ENCODE measurements at regions not wholly inside any gene's neighbourhood (a gene's known extent, or its start where the extent isn't known, plus 50 kb on each side); places are given as distances from the start of the nearest gene placed in this dataset.

DNA sequence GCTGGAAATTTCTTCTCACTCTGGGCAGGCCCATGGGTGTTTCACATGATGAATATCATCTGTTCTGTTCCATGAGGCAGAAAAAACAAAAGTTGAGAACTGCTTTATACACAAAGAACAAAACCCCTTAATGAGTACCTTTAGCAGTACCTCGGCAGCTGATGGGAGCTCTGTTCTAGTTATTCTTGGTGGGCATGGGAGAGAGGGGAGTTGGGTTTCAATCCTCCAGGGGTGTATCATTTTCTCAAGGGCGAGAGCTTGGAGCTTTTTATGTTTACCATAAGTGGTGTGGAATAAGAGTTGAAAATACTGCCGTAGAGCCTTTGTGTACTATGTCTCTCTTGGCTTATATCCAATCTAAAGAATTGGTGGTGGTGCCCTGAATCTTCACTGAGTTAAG lies 103.3 kb upstream of the ZNF608 start:
- intact Hi-C loops (cut with DNase I) = no loop called here

DNA sequence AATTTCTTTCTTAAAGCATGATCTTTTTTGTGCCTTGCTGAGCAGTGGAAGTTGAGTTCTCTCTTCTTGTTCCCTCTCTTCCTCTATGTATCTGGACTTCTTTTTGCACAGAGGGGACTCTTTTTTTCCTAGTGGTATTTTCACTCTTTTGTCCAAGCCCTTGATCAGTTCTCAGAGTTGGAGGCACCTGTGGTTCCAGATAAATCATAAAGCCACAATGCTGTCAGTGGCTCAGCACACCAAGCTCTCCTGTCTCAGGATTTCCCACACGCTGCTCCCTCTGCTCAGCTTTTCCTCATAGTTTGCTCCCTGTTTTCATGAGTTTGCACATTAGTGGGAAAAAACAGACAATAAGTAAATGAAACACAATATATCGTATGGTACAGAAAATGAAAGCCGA lies 110.3 kb upstream of the ZNF608 start:
- TF ChIP-seq POLR2A (IDR thresholded peaks at IDR 0.05) = no peak
- no peak for TF ChIP-seq POLR2AphosphoS5 (IDR thresholded peaks at IDR 0.05)
- TF ChIP-seq, protein P1, sequence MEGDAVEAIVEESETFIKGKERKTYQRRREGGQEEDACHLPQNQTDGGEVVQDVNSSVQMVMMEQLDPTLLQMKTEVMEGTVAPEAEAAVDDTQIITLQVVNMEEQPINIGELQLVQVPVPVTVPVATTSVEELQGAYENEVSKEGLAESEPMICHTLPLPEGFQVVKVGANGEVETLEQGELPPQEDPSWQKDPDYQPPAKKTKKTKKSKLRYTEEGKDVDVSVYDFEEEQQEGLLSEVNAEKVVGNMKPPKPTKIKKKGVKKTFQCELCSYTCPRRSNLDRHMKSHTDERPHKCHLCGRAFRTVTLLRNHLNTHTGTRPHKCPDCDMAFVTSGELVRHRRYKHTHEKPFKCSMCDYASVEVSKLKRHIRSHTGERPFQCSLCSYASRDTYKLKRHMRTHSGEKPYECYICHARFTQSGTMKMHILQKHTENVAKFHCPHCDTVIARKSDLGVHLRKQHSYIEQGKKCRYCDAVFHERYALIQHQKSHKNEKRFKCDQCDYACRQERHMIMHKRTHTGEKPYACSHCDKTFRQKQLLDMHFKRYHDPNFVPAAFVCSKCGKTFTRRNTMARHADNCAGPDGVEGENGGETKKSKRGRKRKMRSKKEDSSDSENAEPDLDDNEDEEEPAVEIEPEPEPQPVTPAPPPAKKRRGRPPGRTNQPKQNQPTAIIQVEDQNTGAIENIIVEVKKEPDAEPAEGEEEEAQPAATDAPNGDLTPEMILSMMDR (IDR thresholded peaks at IDR 0.05) = no peak
- TF ChIP-seq EP300 (IDR thresholded peaks at IDR 0.05) = no peak
- no peaks in the 10 kb centered on the region for H3K27me3 ChIP-seq
- H3K4me3 ChIP-seq = no peak overlapping the region
- DNase-seq = no peak
- no peaks in the 10 kb centered on the region for H3K9me3 ChIP-seq
- intact Hi-C loops (cut with DNase I) = no loop called here
- WGBS, 2 donors = 94 to 96% methylated on average over 3 of the region's 3 CpGs
- no peaks in the 10 kb centered on the region for H3K4me1 ChIP-seq
- no peak overlapping the region for H3K27ac ChIP-seq
- no peaks in the 10 kb centered on the region for H3K36me3 ChIP-seq

More for the DNA sequence above, 103.3 kb upstream of the ZNF608 start:
- no peaks in the 10 kb centered on the region for H3K4me1 ChIP-seq
- WGBS, 2 donors = 74 to 87% methylated on average over 3 of the region's 3 CpGs
- no peak overlapping the region for H3K4me3 ChIP-seq
- H3K9me3 ChIP-seq = no peaks in the 10 kb centered on the region
- no peaks in the 10 kb centered on the region for H3K36me3 ChIP-seq
- no peak for DNase-seq
- H3K27me3 ChIP-seq = no peaks in the 10 kb centered on the region
- TF ChIP-seq POLR2A (IDR thresholded peaks at IDR 0.05) (no peak), EP300 (IDR thresholded peaks at IDR 0.05) (no peak)
- TF ChIP-seq, protein P1 (IDR thresholded peaks at IDR 0.05) = no peak
- H3K27ac ChIP-seq = no peak overlapping the region

- no peak for TF ChIP-seq POLR2AphosphoS5 (IDR thresholded peaks at IDR 0.05)
- TF ChIP-seq POLR2A (IDR thresholded peaks at IDR 0.05) = no peak
- TF ChIP-seq EP300 (IDR thresholded peaks at IDR 0.05) = no peak
- TF ChIP-seq, protein P1 (IDR thresholded peaks at IDR 0.05) = no peak
Measured at GRCh38 chr5:124858612-124859011, 112.2 kb upstream of the ZNF608 start.

GRCh38 chr5:124859027-124859426 lies 112.6 kb upstream of the ZNF608 start:
- H3K9me3 ChIP-seq = no peaks in the 10 kb centered on the region
- no peaks in the 10 kb centered on the region for H3K4me1 ChIP-seq
- no peak for DNase-seq
- no peaks in the 10 kb centered on the region for H3K27me3 ChIP-seq
- WGBS, 2 donors = 69 to 89% methylated on average over 4 of the region's 4 CpGs
- no peaks in the 10 kb centered on the region for H3K36me3 ChIP-seq
- no peak overlapping the region for H3K27ac ChIP-seq
- intact Hi-C loops (cut with DNase I) = no loop called here
- H3K4me3 ChIP-seq = no peak overlapping the region
- TF ChIP-seq EP300 (IDR thresholded peaks at IDR 0.05) = no peak

More at GRCh38 chr5:124858612-124859011, 112.2 kb upstream of the ZNF608 start:
- no peaks in the 10 kb centered on the region for H3K36me3 ChIP-seq
- no peak overlapping the region for H3K4me3 ChIP-seq
- H3K4me1 ChIP-seq = no peaks in the 10 kb centered on the region
- DNase-seq = no peak
- no peaks in the 10 kb centered on the region for H3K27me3 ChIP-seq
- 92 to 94% methylated on average over 2 of the region's 2 CpGs for WGBS, 2 donors
- intact Hi-C loops (cut with DNase I) = no loop called here
- H3K9me3 ChIP-seq = no peaks in the 10 kb centered on the region
- H3K27ac ChIP-seq = no peak overlapping the region

GRCh38 chr5:124859556-124860290 lies 113.3 kb upstream of the ZNF608 start:
- no peak for TF ChIP-seq POLR2AphosphoS5 (IDR thresholded peaks at IDR 0.05)
- TF ChIP-seq POLR2A (IDR thresholded peaks at IDR 0.05) = no peak
- no peak for TF ChIP-seq EP300 (IDR thresholded peaks at IDR 0.05)
- TF ChIP-seq, protein P1 (IDR thresholded peaks at IDR 0.05) = no peak
- intact Hi-C loops (cut with DNase I) = no loop called here
- no peaks in the 10 kb centered on the region for H3K36me3 ChIP-seq
- no peak overlapping the region for H3K27ac ChIP-seq
- no peaks in the 10 kb centered on the region for H3K9me3 ChIP-seq
- WGBS, 2 donors = 87 to 91% methylated on average over 3 of the region's 3 CpGs
- no peaks in the 10 kb centered on the region for H3K27me3 ChIP-seq
- no peak overlapping the region for H3K4me3 ChIP-seq
- no peaks in the 10 kb centered on the region for H3K4me1 ChIP-seq
- no peak for DNase-seq

Measured in sigmoid colon (tissue), 6 donors.